WTC11 (cell line): ENCODE measurements at regions not wholly inside any gene's neighbourhood (a gene's known extent, or its start where the extent isn't known, plus 50 kb on each side); places are given as distances from the start of the nearest gene placed in this dataset.

ENCODE experiments used
- ATF1 ChIP-seq: sonication (generic); formaldehyde crosslinking; IDR thresholded peaks from 2 replicates; pipeline ENCODE4 v1.8.1; 2023; ENCODE audit warnings: mild to moderate bottlenecking, moderate library complexity, missing genetic modification reagents
- CTCF ChIP-seq: fragments of 200-600 bp; IDR thresholded peaks from 2 replicates; pipeline ENCODE4 v1.8.0; 2022; ENCODE audit warnings: antibody characterized with exemption
- ELF4 ChIP-seq: sonication (generic); formaldehyde crosslinking; IDR thresholded peaks from 2 replicates; pipeline ENCODE4 v1.8.1; 2022; ENCODE audit warnings: low read depth, mild to moderate bottlenecking, moderate library complexity, missing genetic modification reagents
- EMX1 ChIP-seq: fragments of 250-450 bp; sonication (Bioruptor Pico); IDR thresholded peaks from 2 replicates; pipeline ENCODE4 v1.8.0; 2021; ENCODE audit warnings: mild to moderate bottlenecking
- GRHL2 ChIP-seq: fragments of 250-450 bp; sonication (Bioruptor Pico); IDR thresholded peaks from 2 replicates; pipeline ENCODE4 v1.8.0; 2022; ENCODE audit warnings: mild to moderate bottlenecking, moderate library complexity; ENCODE audit not compliant: insufficient replicate concordance, severe bottlenecking
- JUN ChIP-seq: sonication (generic); formaldehyde crosslinking; IDR thresholded peaks from 2 replicates; pipeline ENCODE4 v1.8.0; 2023; ENCODE audit warnings: mild to moderate bottlenecking, missing genetic modification reagents
- NFE2L1 ChIP-seq: sonication (generic); formaldehyde crosslinking; IDR thresholded peaks from 2 replicates; pipeline ENCODE4 v1.8.1; 2023; ENCODE audit warnings: missing genetic modification reagents
- NR1H2 ChIP-seq: sonication (generic); formaldehyde crosslinking; IDR thresholded peaks from 2 replicates; pipeline ENCODE4 v1.9.0; 2021; ENCODE audit warnings: mild to moderate bottlenecking, moderate library complexity, missing genetic modification reagents
- NR2C2 ChIP-seq: sonication (generic); formaldehyde crosslinking; IDR thresholded peaks from 2 replicates; pipeline ENCODE4 v1.8.0; 2022; ENCODE audit warnings: mild to moderate bottlenecking, missing genetic modification reagents
- SMAD3 ChIP-seq: sonication (generic); formaldehyde crosslinking; IDR thresholded peaks from 2 replicates; pipeline ENCODE4 v1.8.0; 2022; ENCODE audit warnings: missing genetic modification reagents, mild to moderate bottlenecking, borderline replicate concordance
- USF1 ChIP-seq: sonication (generic); formaldehyde crosslinking; IDR thresholded peaks from 2 replicates; pipeline ENCODE4 v1.8.0; 2022; ENCODE audit warnings: mild to moderate bottlenecking, missing genetic modification reagents
- ZBTB21 ChIP-seq: sonication (generic); formaldehyde crosslinking; IDR thresholded peaks from 2 replicates; pipeline ENCODE4 v1.8.1; 2023; ENCODE audit warnings: mild to moderate bottlenecking, missing genetic modification reagents, borderline replicate concordance
- ZNF425 ChIP-seq: fragments of 250-450 bp; sonication (Bioruptor Pico); conservative IDR thresholded peaks from 2 replicates; pipeline ENCODE4 v1.9.0; 2021; ENCODE audit warnings: mild to moderate bottlenecking
- TF ChIP-seq, protein P1 (sequence below): sonication (generic); formaldehyde crosslinking; IDR thresholded peaks from 2 replicates; pipeline ENCODE4 v1.8.1; 2023; ENCODE audit warnings: mild to moderate bottlenecking, missing genetic modification reagents, moderate library complexity

DNA sequence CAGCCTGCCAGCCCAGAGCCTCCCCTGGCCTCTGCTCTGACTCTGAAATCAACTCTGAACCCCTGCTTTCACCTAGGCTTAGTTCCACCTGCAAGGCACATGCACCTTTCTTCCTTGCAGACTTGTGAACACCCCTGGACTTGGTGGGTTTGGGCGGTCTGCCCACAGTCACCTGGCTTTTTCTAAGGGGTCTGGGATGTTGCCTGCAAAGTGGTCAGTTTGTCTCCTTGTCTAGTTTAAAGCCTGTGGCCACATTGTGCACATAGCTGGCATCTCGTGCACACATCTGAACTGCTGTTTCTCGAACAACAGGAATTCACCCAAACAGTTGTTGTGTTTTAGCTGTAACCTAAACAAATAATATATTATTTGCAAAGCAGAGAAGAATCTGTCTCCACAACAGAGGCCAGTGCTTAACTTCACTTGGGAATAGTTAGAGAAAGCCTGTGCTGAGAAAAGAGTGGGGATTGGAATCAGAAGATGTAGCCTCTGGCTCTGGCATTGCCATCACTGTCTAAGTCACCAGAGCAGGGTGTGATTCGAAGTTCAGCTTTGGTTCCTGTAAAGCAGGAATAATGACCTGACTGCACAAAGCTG lies 108.5 kb downstream of the TMEM18 start:
- TF ChIP-seq EMX1 (CRISPR knock-in tag) (no peak), JUN (CRISPR knock-in tag) (no peak), ATF1 (CRISPR knock-in tag) (no peak), CTCF (no peak), GRHL2 (no peak), NR2C2 (CRISPR knock-in tag) (no peak), ELF4 (no peak), USF1 (CRISPR knock-in tag) (no peak), NR1H2 (CRISPR knock-in tag) (no peak), ZNF425 (no peak), NFE2L1 (CRISPR knock-in tag) (no peak), ZBTB21 (CRISPR knock-in tag) (no peak), SMAD3 (CRISPR knock-in tag) (no peak)
- TF ChIP-seq, protein P1, sequence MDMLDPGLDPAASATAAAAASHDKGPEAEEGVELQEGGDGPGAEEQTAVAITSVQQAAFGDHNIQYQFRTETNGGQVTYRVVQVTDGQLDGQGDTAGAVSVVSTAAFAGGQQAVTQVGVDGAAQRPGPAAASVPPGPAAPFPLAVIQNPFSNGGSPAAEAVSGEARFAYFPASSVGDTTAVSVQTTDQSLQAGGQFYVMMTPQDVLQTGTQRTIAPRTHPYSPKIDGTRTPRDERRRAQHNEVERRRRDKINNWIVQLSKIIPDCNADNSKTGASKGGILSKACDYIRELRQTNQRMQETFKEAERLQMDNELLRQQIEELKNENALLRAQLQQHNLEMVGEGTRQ (CRISPR knock-in tag) = no peak
